ENCODE measurements at regions not wholly inside any gene's neighbourhood (a gene's known extent, or its start where the extent isn't known, plus 50 kb on each side); places are given as distances from the start of the nearest gene placed in this dataset.

- H3K36me3 ChIP-seq: no peaks in the 10 kb centered on the region
- intact Hi-C loops (cut with DNase I): no loop called here
- WGBS, 2 donors: 70 to 87% methylated on average over 1 of the region's 1 CpG
- H3K4me1 ChIP-seq: peaks cover 0 to 11% (median 0%) of the 10 kb centered on the region in 4 donors
- no peaks in the 10 kb centered on the region for H3K9me3 ChIP-seq
- no peak overlapping the region for H3K27ac ChIP-seq
- H3K4me3 ChIP-seq: no peak overlapping the region
- no peaks in the 10 kb centered on the region for H3K27me3 ChIP-seq
- DNase-seq: no peak
- TF ChIP-seq EP300 (IDR thresholded peaks at IDR 0.05) (no peak), CTCF (IDR thresholded peaks at IDR 0.05) (no peak), POLR2AphosphoS5 (IDR thresholded peaks at IDR 0.05) (no peak), POLR2A (IDR thresholded peaks at IDR 0.05) (no peak)
These were observed 104.2 kb upstream of the HMHB1 start for GRCh38 chr5:143707806-143708205.

GRCh38 chr5:143705381-143705780, 106.6 kb upstream of the HMHB1 start:
- H3K4me1 ChIP-seq: peaks cover 0 to 8% (median 0%) of the 10 kb centered on the region in 4 donors
- no peak overlapping the region for H3K4me3 ChIP-seq
- no peaks in the 10 kb centered on the region for H3K36me3 ChIP-seq
- DNase-seq: no peak
- H3K27me3 ChIP-seq: no peaks in the 10 kb centered on the region
- intact Hi-C loops (cut with DNase I): no loop called here
- H3K9me3 ChIP-seq: no peaks in the 10 kb centered on the region
- no peak overlapping the region for H3K27ac ChIP-seq
- TF ChIP-seq POLR2A (IDR thresholded peaks at IDR 0.05) (no peak), EP300 (IDR thresholded peaks at IDR 0.05) (no peak), POLR2AphosphoS5 (IDR thresholded peaks at IDR 0.05) (no peak), CTCF (IDR thresholded peaks at IDR 0.05) (no peak)

- 95 to 98% methylated on average over 5 of the region's 5 CpGs for WGBS, 2 donors
- Histone ChIP-seq H3K27ac (no peak overlapping the region), H3K27me3 (no peaks in the 10 kb centered on the region), H3K4me3 (no peak overlapping the region), H3K9me3 (no peaks in the 10 kb centered on the region), H3K4me1 (peaks cover 0 to 8% (median 0%) of the 10 kb centered on the region in 4 donors), H3K36me3 (no peaks in the 10 kb centered on the region)
- intact Hi-C loops (cut with DNase I): no loop called here
- DNase-seq: no peak
- no peak for TF ChIP-seq POLR2AphosphoS5 (IDR thresholded peaks at IDR 0.05)
- TF ChIP-seq POLR2A (IDR thresholded peaks at IDR 0.05): no peak
- TF ChIP-seq EP300 (IDR thresholded peaks at IDR 0.05): no peak
- no peak for TF ChIP-seq CTCF (IDR thresholded peaks at IDR 0.05)
These were observed 108.3 kb upstream of the HMHB1 start for GRCh38 chr5:143703659-143704058.

- TF ChIP-seq EP300 (IDR thresholded peaks at IDR 0.05): no peak
- no peak for TF ChIP-seq CTCF (IDR thresholded peaks at IDR 0.05)
- no peak for TF ChIP-seq POLR2A (IDR thresholded peaks at IDR 0.05)
- TF ChIP-seq POLR2AphosphoS5 (IDR thresholded peaks at IDR 0.05): no peak
- peaks cover 0 to 8% (median 0%) of the 10 kb centered on the region in 4 donors for H3K4me1 ChIP-seq
- no peaks in the 10 kb centered on the region for H3K27me3 ChIP-seq
- no peaks in the 10 kb centered on the region for H3K36me3 ChIP-seq
- DNase-seq: no peak
- WGBS, 2 donors: 63 to 82% methylated on average over 1 of the region's 1 CpG
- H3K27ac ChIP-seq: no peak overlapping the region
- no peaks in the 10 kb centered on the region for H3K9me3 ChIP-seq
- intact Hi-C loops (cut with DNase I): no loop called here
- H3K4me3 ChIP-seq: no peak overlapping the region
These were observed 110.5 kb upstream of the HMHB1 start for GRCh38 chr5:143701493-143701892.

- H3K27ac ChIP-seq: no peak overlapping the region
- H3K4me3 ChIP-seq: no peak overlapping the region
- no peaks in the 10 kb centered on the region for H3K27me3 ChIP-seq
- peaks cover 0 to 8% (median 0%) of the 10 kb centered on the region in 4 donors for H3K4me1 ChIP-seq
- no peak for DNase-seq
- H3K9me3 ChIP-seq: no peaks in the 10 kb centered on the region
- intact Hi-C loops (cut with DNase I): no loop called here
- no peaks in the 10 kb centered on the region for H3K36me3 ChIP-seq
- 66 to 78% methylated on average over 2 of the region's 2 CpGs for WGBS, 2 donors
- no peak for TF ChIP-seq CTCF (IDR thresholded peaks at IDR 0.05)
- TF ChIP-seq POLR2AphosphoS5 (IDR thresholded peaks at IDR 0.05): no peak
- no peak for TF ChIP-seq POLR2A (IDR thresholded peaks at IDR 0.05)
- TF ChIP-seq EP300 (IDR thresholded peaks at IDR 0.05): no peak
These were observed 111.0 kb upstream of the HMHB1 start for GRCh38 chr5:143700994-143701393.

Data from sigmoid colon (tissue), 6 donors.